ENCODE measurements at regions not wholly inside any gene's neighbourhood (a gene's known extent, or its start where the extent isn't known, plus 50 kb on each side); places are given as distances from the start of the nearest gene placed in this dataset.

DNA sequence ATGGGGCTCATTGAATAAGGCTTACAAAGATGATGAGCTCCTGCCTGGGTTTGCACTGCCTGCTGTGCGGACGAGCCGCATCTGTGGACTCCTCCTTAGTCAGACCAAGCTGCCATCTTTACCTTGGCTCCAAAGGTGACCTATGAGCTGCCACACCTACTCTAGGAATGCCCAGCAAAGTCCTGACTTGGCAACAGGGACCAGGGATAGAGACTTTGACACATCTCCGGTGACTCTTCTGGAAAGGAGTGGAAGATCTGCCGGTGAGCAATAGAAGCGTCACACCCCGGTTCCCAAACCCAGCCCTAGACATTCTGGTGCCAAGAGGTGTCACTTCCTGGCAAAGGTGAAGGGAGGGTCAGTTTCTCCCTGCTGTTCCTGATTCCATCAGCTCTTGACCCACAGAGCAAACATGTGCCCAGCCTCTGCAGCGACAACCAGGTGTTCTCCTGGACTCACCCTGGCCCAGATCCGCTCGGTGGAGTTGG lies 50.2 kb upstream of the GTF3A start:
- Mint-ChIP-seq H3K27me3 (peaks cover 37 to 46% (median 38%) of the 10 kb centered on the region in 3 donors), H3K9me3 (peaks cover 0 to 1% (median 0%) of the 10 kb centered on the region in 7 donors), H3K36me3 (no peaks in the 10 kb centered on the region), H3K4me3 (no peak overlapping the region), H3K27ac (no peak overlapping the region), H3K4me1 (peaks cover 9 to 11% (median 10%) of the 10 kb centered on the region in 3 donors)
- no peak for DNase-seq
- ATAC-seq (ENCODE audit: low read depth in 2 of 2): no peak
